ENCODE measurements at regions not wholly inside any gene's neighbourhood (a gene's known extent, or its start where the extent isn't known, plus 50 kb on each side); places are given as distances from the start of the nearest gene placed in this dataset.

DNA sequence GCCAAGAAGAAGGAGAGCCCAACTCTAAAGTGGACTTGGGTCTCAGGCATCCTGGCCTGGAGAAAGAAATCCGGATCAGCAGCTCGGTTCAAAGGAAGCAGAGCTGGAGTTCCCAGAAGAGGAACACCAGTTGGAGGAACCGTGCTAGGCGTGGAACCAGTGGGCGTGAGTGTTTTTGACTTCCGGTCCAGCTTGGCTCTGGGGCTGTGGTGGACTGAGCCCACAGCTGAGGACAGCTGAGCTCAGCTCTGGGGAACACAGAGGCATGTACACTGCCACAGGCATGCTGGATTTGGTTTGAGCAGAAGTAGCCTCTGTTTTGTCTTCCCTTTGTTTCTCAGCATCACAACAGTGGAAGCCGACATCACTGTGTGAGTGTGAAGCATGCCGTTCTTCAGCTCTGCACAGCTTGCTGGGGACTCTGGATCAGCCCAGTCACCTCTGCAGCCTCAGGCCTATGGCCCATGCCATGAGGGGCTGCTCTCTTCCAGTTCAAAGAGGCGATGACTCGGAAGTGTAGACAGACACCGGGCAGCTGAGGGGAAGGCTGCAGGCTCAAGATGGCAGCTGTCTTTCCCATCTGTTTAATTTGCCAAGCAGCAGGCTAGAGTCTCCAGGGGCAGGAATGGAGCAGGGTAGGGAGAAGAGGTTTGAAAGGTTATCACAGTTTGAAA lies 185.8 kb upstream of the UBE3A start:
- no peaks in the 10 kb centered on the region for H3K36me3 ChIP-seq (replicated peaks in 1 of 2)
- WGBS, 4 donors: 74 to 78% (median 76%) methylated on average over 10 to 11 of the region's 11 CpGs
- no peaks in the 10 kb centered on the region for H3K9me3 ChIP-seq (replicated peaks in 1 of 3)
- no peak overlapping the region for H3K4me3 ChIP-seq
- no peak overlapping the region for H3K27ac ChIP-seq
- H3K27me3 ChIP-seq: no peaks in the 10 kb centered on the region
- DNase-seq: peak in 1 of 7 donors; percentile 18
- intact Hi-C loops (cut with DNase I): no loop called here
- no peak for TF ChIP-seq POLR2A (IDR thresholded peaks at IDR 0.05)
- TF ChIP-seq, protein P1, sequence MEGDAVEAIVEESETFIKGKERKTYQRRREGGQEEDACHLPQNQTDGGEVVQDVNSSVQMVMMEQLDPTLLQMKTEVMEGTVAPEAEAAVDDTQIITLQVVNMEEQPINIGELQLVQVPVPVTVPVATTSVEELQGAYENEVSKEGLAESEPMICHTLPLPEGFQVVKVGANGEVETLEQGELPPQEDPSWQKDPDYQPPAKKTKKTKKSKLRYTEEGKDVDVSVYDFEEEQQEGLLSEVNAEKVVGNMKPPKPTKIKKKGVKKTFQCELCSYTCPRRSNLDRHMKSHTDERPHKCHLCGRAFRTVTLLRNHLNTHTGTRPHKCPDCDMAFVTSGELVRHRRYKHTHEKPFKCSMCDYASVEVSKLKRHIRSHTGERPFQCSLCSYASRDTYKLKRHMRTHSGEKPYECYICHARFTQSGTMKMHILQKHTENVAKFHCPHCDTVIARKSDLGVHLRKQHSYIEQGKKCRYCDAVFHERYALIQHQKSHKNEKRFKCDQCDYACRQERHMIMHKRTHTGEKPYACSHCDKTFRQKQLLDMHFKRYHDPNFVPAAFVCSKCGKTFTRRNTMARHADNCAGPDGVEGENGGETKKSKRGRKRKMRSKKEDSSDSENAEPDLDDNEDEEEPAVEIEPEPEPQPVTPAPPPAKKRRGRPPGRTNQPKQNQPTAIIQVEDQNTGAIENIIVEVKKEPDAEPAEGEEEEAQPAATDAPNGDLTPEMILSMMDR (IDR thresholded peaks at IDR 0.05): no peak
- H3K4me1 ChIP-seq (replicated peaks in 1 of 2): no peaks in the 10 kb centered on the region

DNA sequence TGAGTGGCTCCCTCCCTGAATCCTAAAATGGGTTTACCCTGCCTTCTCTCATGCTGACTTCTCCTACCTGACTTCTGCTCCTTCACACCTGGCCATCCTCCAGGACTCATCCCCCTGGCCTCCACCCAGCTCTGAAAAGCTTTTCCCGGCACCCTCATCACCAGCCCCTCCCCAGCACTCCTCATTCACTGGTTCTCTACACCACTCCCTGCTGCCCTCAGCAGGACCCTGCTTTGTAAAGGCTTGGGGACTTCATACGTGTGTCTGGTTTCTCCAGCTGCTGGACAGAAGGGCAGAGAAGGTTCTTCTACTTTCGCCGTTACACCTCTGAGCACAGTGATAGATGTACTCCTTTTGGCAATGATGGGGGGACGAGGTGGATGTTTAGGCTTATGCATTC lies 184.9 kb upstream of the UBE3A start:
- Histone ChIP-seq H3K36me3 (replicated peaks in 1 of 2) (no peaks in the 10 kb centered on the region), H3K4me1 (replicated peaks in 1 of 2) (no peaks in the 10 kb centered on the region), H3K27me3 (no peaks in the 10 kb centered on the region), H3K4me3 (no peak overlapping the region), H3K9me3 (replicated peaks in 1 of 3) (no peaks in the 10 kb centered on the region), H3K27ac (no peak overlapping the region)
- intact Hi-C loops (cut with DNase I): no loop called here
- DNase-seq: no peak
- TF ChIP-seq, protein P1 (IDR thresholded peaks at IDR 0.05): no peak
- no peak for TF ChIP-seq POLR2A (IDR thresholded peaks at IDR 0.05)
- WGBS, 4 donors: 63 to 67% (median 67%) methylated on average over 5 of the region's 5 CpGs

DNA sequence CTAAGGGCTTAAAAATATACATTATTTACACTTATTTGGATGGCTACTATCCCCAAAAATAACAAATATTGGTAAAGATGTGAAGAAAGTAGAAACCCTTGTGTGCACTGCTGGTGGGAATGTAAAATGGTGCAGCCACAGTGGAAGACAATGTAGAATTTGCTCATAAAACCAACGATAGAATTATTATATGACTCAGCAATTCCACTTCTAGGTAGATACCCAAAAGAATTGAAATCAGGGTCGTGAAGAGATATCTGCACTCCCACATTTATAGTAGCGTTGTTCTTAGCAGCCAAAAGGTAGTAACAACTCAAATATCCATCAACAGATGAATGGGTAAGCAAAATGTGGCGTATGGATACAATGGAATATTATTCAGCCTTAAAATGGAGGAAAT lies 181.6 kb upstream of the UBE3A start:
- intact Hi-C loops (cut with DNase I): no loop called here
- DNase-seq: no peak

DNA sequence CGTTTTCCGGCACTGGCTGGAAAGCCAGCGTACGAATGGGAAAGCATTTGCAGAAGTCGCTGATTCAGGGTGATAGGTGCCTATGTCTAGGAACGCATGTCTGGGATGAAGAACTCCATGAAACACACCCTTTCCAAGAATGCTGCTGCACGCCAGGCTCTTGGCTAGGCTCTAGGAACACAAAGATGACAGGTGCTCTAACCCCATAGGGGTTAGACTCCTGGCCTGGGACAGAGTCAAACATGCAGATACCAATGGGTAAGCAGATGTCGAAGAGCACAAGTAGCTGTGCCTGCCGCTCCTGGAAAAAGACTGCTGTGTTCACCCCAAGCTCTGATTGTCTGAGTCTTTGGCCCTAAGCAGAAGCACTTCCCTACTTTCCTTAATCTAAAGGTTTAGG lies 180.9 kb upstream of the UBE3A start:
- H3K27me3 ChIP-seq: no peaks in the 10 kb centered on the region
- WGBS, 4 donors: 73 to 94% (median 80%) methylated on average over 8 to 9 of the region's 9 CpGs
- H3K4me3 ChIP-seq: no peak overlapping the region
- intact Hi-C loops (cut with DNase I): no loop called here
- no peaks in the 10 kb centered on the region for H3K36me3 ChIP-seq (replicated peaks in 1 of 2)
- no peaks in the 10 kb centered on the region for H3K9me3 ChIP-seq (replicated peaks in 1 of 3)
- TF ChIP-seq POLR2A (IDR thresholded peaks at IDR 0.05): no peak
- TF ChIP-seq, protein P1 (IDR thresholded peaks at IDR 0.05): no peak
- no peak for DNase-seq
- H3K4me1 ChIP-seq (replicated peaks in 1 of 2): no peaks in the 10 kb centered on the region
- H3K27ac ChIP-seq: no peak overlapping the region

More for the DNA sequence above, 181.6 kb upstream of the UBE3A start:
- TF ChIP-seq POLR2A (IDR thresholded peaks at IDR 0.05): no peak
- TF ChIP-seq, protein P1 (IDR thresholded peaks at IDR 0.05): no peak
- Histone ChIP-seq H3K27ac (no peak overlapping the region), H3K27me3 (no peaks in the 10 kb centered on the region), H3K4me3 (no peak overlapping the region), H3K4me1 (replicated peaks in 1 of 2) (no peaks in the 10 kb centered on the region), H3K36me3 (replicated peaks in 1 of 2) (no peaks in the 10 kb centered on the region), H3K9me3 (replicated peaks in 1 of 3) (no peaks in the 10 kb centered on the region)
- whole genome bisulfite sequencing, 4 donors: 73 to 91% (median 81%) methylated on average over 4 of the region's 4 CpGs
